ENCODE measurements at regions not wholly inside any gene's neighbourhood (a gene's known extent, or its start where the extent isn't known, plus 50 kb on each side); places are given as distances from the start of the nearest gene placed in this dataset.

DNA sequence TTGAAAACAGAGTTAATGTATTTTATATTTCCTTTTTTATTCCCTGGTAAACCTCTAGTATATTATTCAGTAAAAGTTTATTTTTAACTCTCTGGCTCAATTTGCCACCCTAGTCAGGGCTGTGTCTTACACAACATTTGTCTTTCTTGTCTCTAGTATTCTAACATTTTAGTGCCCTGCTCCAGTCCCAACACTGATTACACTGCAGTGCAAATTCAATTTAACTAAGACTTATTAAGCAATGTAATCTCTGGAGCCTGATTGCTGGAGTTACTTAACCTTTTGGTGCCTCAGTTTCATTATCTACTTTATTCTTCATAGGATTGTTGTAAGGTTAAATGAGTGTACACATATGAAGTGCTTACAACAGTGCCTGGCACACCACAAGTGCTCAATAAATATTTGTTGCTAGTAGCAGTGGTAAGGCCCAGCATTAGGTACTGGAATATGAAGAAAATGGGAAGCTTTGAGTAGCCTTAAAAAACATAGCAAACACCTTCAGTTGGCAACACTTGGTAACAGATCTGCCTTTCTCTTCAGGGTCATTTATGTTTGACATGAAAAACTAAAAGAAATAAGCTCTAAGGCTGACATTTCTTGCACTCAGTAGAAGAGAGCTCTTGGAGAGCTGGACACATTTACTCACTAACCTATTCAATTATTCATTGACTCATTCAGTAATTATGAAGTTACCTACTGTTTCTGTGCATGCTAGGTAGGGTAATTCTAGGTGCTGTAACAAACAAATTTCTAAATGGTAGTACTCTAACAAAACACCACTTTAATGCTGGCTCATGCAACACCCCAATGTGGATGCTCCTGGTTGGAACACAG lies 364.5 kb upstream of the EPHA3 start:
- no peaks in the 10 kb centered on the region for H3K4me1 Mint-ChIP-seq
- H3K36me3 Mint-ChIP-seq, result no peaks in the 10 kb centered on the region
- ChIA-PET CTCF (no interaction called here), POLR2A (no interaction called here)
- H3K4me3 Mint-ChIP-seq, result no peak overlapping the region
- H3K27me3 Mint-ChIP-seq (ENCODE audit: low read depth), result no peaks in the 10 kb centered on the region
- ATAC-seq (no peak), DNase-seq (ENCODE audit: low spot score) (no peak)
- no peak overlapping the region for H3K27ac Mint-ChIP-seq
- H3K9me3 Mint-ChIP-seq, result peaks cover 5% of the 10 kb centered on the region
- no peak for TF ChIP-seq GRHL2 (CRISPR knock-in tag; IDR thresholded peaks at IDR 0.05; ENCODE audit: insufficient replicate concordance, severe bottlenecking)
- no peak for TF ChIP-seq NR3C1 (CRISPR knock-in tag; conservative IDR thresholded peaks at IDR 0.05; ENCODE audit: low read depth)
- TF ChIP-seq, protein P1, sequence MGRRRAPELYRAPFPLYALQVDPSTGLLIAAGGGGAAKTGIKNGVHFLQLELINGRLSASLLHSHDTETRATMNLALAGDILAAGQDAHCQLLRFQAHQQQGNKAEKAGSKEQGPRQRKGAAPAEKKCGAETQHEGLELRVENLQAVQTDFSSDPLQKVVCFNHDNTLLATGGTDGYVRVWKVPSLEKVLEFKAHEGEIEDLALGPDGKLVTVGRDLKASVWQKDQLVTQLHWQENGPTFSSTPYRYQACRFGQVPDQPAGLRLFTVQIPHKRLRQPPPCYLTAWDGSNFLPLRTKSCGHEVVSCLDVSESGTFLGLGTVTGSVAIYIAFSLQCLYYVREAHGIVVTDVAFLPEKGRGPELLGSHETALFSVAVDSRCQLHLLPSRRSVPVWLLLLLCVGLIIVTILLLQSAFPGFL (CRISPR knock-in tag; IDR thresholded peaks at IDR 0.05; ENCODE audit: borderline replicate concordance), result no peak
- TF ChIP-seq, protein P2, sequence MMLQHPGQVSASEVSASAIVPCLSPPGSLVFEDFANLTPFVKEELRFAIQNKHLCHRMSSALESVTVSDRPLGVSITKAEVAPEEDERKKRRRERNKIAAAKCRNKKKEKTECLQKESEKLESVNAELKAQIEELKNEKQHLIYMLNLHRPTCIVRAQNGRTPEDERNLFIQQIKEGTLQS (CRISPR knock-in tag; conservative IDR thresholded peaks at IDR 0.05), result no peak
- no peak for TF ChIP-seq TEAD4 (CRISPR knock-in tag; IDR thresholded peaks at IDR 0.05)
- no peak for TF ChIP-seq SOX15 (CRISPR knock-in tag; IDR thresholded peaks at IDR 0.05)

DNA sequence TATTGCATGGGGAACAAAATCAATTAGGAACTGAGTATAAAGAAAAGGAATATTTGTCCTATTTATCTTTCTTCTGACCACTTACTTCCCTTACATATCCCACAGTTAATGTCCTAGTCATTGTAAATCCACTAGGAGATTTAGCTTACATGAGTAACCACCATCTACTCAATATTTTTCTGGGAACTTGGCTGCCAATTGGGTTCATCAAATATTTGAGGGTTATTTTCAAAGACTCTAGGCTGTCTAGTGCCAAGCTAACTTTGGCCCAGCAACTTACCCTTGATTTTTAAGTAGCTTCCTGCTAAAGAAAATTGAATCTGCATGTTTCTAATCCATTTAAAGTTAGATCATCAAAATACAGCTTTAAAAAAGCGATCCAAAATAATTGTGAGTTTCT lies 362.5 kb upstream of the EPHA3 start:
- no peak for DNase-seq (ENCODE audit: low spot score)
- peaks cover 3% of the 10 kb centered on the region; the same call in 1 of the 2 replicates for H3K27me3 Mint-ChIP-seq (ENCODE audit: low read depth)
- ChIA-PET POLR2A (no interaction called here), CTCF (no interaction called here)
- H3K9me3 Mint-ChIP-seq, result peaks cover 11% of the 10 kb centered on the region
- H3K27ac Mint-ChIP-seq, result no peak overlapping the region
- TF ChIP-seq, protein P3, sequence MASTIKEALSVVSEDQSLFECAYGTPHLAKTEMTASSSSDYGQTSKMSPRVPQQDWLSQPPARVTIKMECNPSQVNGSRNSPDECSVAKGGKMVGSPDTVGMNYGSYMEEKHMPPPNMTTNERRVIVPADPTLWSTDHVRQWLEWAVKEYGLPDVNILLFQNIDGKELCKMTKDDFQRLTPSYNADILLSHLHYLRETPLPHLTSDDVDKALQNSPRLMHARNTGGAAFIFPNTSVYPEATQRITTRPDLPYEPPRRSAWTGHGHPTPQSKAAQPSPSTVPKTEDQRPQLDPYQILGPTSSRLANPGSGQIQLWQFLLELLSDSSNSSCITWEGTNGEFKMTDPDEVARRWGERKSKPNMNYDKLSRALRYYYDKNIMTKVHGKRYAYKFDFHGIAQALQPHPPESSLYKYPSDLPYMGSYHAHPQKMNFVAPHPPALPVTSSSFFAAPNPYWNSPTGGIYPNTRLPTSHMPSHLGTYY (CRISPR knock-in tag; IDR thresholded peaks at IDR 0.05), result no peak
- TF ChIP-seq ZNF263 (CRISPR knock-in tag; IDR thresholded peaks at IDR 0.05; ENCODE audit: low read depth) (no peak), JAZF1 (CRISPR knock-in tag; IDR thresholded peaks at IDR 0.05) (no peak), TEAD1 (CRISPR knock-in tag; IDR thresholded peaks at IDR 0.05) (no peak), NR2C2 (CRISPR knock-in tag; IDR thresholded peaks at IDR 0.05) (no peak), ETV6 (CRISPR knock-in tag; IDR thresholded peaks at IDR 0.05) (no peak), ATF1 (CRISPR knock-in tag; IDR thresholded peaks at IDR 0.05) (no peak), CREB1 (CRISPR knock-in tag; IDR thresholded peaks at IDR 0.05) (no peak), TCF7 (CRISPR knock-in tag; IDR thresholded peaks at IDR 0.05; ENCODE audit: low read depth) (no peak)
- TF ChIP-seq, protein P4, sequence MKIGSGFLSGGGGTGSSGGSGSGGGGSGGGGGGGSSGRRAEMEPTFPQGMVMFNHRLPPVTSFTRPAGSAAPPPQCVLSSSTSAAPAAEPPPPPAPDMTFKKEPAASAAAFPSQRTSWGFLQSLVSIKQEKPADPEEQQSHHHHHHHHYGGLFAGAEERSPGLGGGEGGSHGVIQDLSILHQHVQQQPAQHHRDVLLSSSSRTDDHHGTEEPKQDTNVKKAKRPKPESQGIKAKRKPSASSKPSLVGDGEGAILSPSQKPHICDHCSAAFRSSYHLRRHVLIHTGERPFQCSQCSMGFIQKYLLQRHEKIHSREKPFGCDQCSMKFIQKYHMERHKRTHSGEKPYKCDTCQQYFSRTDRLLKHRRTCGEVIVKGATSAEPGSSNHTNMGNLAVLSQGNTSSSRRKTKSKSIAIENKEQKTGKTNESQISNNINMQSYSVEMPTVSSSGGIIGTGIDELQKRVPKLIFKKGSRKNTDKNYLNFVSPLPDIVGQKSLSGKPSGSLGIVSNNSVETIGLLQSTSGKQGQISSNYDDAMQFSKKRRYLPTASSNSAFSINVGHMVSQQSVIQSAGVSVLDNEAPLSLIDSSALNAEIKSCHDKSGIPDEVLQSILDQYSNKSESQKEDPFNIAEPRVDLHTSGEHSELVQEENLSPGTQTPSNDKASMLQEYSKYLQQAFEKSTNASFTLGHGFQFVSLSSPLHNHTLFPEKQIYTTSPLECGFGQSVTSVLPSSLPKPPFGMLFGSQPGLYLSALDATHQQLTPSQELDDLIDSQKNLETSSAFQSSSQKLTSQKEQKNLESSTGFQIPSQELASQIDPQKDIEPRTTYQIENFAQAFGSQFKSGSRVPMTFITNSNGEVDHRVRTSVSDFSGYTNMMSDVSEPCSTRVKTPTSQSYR (CRISPR knock-in tag; IDR thresholded peaks at IDR 0.05), result no peak
- TF ChIP-seq, protein P5, sequence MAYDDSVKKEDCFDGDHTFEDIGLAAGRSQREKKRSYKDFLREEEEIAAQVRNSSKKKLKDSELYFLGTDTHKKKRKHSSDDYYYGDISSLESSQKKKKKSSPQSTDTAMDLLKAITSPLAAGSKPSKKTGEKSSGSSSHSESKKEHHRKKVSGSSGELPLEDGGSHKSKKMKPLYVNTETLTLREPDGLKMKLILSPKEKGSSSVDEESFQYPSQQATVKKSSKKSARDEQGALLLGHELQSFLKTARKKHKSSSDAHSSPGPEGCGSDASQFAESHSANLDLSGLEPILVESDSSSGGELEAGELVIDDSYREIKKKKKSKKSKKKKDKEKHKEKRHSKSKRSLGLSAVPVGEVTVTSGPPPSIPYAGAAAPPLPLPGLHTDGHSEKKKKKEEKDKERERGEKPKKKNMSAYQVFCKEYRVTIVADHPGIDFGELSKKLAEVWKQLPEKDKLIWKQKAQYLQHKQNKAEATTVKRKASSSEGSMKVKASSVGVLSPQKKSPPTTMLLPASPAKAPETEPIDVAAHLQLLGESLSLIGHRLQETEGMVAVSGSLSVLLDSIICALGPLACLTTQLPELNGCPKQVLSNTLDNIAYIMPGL (CRISPR knock-in tag; IDR thresholded peaks at IDR 0.05), result no peak
- TF ChIP-seq, protein P6, sequence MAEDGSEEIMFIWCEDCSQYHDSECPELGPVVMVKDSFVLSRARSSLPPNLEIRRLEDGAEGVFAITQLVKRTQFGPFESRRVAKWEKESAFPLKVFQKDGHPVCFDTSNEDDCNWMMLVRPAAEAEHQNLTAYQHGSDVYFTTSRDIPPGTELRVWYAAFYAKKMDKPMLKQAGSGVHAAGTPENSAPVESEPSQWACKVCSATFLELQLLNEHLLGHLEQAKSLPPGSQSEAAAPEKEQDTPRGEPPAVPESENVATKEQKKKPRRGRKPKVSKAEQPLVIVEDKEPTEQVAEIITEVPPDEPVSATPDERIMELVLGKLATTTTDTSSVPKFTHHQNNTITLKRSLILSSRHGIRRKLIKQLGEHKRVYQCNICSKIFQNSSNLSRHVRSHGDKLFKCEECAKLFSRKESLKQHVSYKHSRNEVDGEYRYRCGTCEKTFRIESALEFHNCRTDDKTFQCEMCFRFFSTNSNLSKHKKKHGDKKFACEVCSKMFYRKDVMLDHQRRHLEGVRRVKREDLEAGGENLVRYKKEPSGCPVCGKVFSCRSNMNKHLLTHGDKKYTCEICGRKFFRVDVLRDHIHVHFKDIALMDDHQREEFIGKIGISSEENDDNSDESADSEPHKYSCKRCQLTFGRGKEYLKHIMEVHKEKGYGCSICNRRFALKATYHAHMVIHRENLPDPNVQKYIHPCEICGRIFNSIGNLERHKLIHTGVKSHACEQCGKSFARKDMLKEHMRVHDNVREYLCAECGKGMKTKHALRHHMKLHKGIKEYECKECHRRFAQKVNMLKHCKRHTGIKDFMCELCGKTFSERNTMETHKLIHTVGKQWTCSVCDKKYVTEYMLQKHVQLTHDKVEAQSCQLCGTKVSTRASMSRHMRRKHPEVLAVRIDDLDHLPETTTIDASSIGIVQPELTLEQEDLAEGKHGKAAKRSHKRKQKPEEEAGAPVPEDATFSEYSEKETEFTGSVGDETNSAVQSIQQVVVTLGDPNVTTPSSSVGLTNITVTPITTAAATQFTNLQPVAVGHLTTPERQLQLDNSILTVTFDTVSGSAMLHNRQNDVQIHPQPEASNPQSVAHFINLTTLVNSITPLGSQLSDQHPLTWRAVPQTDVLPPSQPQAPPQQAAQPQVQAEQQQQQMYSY (CRISPR knock-in tag; IDR thresholded peaks at IDR 0.05), result no peak
- TF ChIP-seq, protein P2 (CRISPR knock-in tag; conservative IDR thresholded peaks at IDR 0.05), result no peak
- TF ChIP-seq, protein P7, sequence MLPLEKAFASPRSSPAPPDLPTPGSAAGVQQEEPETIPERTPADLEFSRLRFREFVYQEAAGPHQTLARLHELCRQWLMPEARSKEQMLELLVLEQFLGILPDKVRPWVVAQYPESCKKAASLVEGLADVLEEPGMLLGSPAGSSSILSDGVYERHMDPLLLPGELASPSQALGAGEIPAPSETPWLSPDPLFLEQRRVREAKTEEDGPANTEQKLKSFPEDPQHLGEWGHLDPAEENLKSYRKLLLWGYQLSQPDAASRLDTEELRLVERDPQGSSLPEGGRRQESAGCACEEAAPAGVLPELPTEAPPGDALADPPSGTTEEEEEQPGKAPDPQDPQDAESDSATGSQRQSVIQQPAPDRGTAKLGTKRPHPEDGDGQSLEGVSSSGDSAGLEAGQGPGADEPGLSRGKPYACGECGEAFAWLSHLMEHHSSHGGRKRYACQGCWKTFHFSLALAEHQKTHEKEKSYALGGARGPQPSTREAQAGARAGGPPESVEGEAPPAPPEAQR (CRISPR knock-in tag; IDR thresholded peaks at IDR 0.05), result no peak
- TF ChIP-seq, protein P8, sequence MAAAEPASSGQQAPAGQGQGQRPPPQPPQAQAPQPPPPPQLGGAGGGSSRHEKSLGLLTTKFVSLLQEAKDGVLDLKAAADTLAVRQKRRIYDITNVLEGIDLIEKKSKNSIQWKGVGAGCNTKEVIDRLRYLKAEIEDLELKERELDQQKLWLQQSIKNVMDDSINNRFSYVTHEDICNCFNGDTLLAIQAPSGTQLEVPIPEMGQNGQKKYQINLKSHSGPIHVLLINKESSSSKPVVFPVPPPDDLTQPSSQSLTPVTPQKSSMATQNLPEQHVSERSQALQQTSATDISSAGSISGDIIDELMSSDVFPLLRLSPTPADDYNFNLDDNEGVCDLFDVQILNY (CRISPR knock-in tag; IDR thresholded peaks at IDR 0.05), result no peak
- ATAC-seq, result no peak
- no peak overlapping the region for H3K4me3 Mint-ChIP-seq
- no peaks in the 10 kb centered on the region for H3K4me1 Mint-ChIP-seq
- no peaks in the 10 kb centered on the region for H3K36me3 Mint-ChIP-seq

Data from WTC11 (cell line).